SK-N-SH (cell line): ENCODE measurements at regions not wholly inside any gene's neighbourhood (a gene's known extent, or its start where the extent isn't known, plus 50 kb on each side); places are given as distances from the start of the nearest gene placed in this dataset.

Experiments
- CTCF ChIA-PET: fragments of 300-600, 350-600 bp; formaldehyde crosslinking; extraction: SDS; loops from one replicate; lab custom pipeline; 2021; lab: Yijun Ruan, JAX
- POLR2A ChIA-PET: fragments of 350-600 bp; sonication (Branson Sonifier 250); formaldehyde crosslinking; extraction: SDS; loops from one replicate; lab custom pipeline; 2020; ENCODE audit warnings: antibody characterized with exemption, inconsistent platforms; lab: Yijun Ruan, JAX
- DNase-seq: peaks from one replicate; pipeline ENCODE4 v3.0.0; 2012
- H2AFZ ChIP-seq: fragments of 200-600 bp; sonication (generic); 2 replicates; pipeline ENCODE4 v1.8.1; 2016; ENCODE audit warnings: antibody characterized with exemption, mild to moderate bottlenecking, low read depth
- H3F3A ChIP-seq: fragments of 200-600 bp; sonication (generic); replicated peaks from 2 replicates; pipeline ENCODE3; 2016; ENCODE audit warnings: antibody characterized with exemption, mild to moderate bottlenecking; ENCODE audit not compliant: insufficient read depth
- H3K27ac ChIP-seq, 2 experiments: fragments of 200-500 bp in 1 of 2; fragments of 200-600 bp in 1 of 2; sonication (Bioruptor generic) in 1 of 2; sonication (generic), shearing (Covaris generic) in 1 of 2; 2 replicates each; pipeline versions ENCODE4 v1.5.1 to v1.6.1; 2014 to 2016; ENCODE audit warnings: low read depth in 2 of 2, inconsistent platforms in 1 of 2, low read length in 1 of 2, mild to moderate bottlenecking in 1 of 2, mixed read lengths in 1 of 2
- H3K27me3 ChIP-seq: fragments of 200-600 bp; sonication (generic), shearing (Covaris generic); 2 replicates; pipeline ENCODE4 v1.6.1; 2016; ENCODE audit warnings: mixed run types; ENCODE audit not compliant: insufficient read depth
- H3K36me3 ChIP-seq, 2 experiments: fragments of 200-500 bp in 1 of 2; fragments of 200-600 bp in 1 of 2; sonication (Bioruptor generic) in 1 of 2; sonication (generic) in 1 of 2; replicated peaks in 1 of 2; 2 replicates each; pipeline versions ENCODE3 to v1.5.1; 2014 to 2016; ENCODE audit warnings: low read length in 1 of 2, mild to moderate bottlenecking in 1 of 2; ENCODE audit not compliant: insufficient read depth in 2 of 2, control insufficient read depth in 1 of 2
- H3K4me1 ChIP-seq, 2 experiments: fragments of 200-500 bp in 1 of 2; fragments of 200-600 bp in 1 of 2; sonication (Bioruptor generic) in 1 of 2; sonication (generic), shearing (Covaris generic) in 1 of 2; 2 replicates each; pipeline versions ENCODE4 v1.5.1 to v1.6.1; 2014 to 2016; ENCODE audit warnings: low read depth in 1 of 2, low read length in 1 of 2, mixed run types in 1 of 2; ENCODE audit not compliant: insufficient read depth in 2 of 2, control insufficient read depth in 1 of 2
- H3K4me2 ChIP-seq: fragments of 200-600 bp; sonication (generic), shearing (Covaris generic); 2 replicates; pipeline ENCODE4 v1.6.1; 2017; ENCODE audit warnings: mixed run types
- H3K4me3 ChIP-seq, 2 experiments: fragments of 200-500 bp in 1 of 2; fragments of 200-600 bp in 1 of 2; sonication (Bioruptor generic) in 1 of 2; sonication (generic), shearing (Covaris generic) in 1 of 2; 2 replicates each; pipeline versions ENCODE4 v1.5.1 to v1.8.1; 2014 to 2016; ENCODE audit warnings: low read depth in 2 of 2, inconsistent platforms in 1 of 2, low read length in 1 of 2, mild to moderate bottlenecking in 1 of 2, mixed read lengths in 1 of 2, moderate library complexity in 1 of 2
- H3K79me2 ChIP-seq: fragments of 200-600 bp; sonication (generic); 2 replicates; pipeline ENCODE4 v1.8.1; 2017; ENCODE audit warnings: mild to moderate bottlenecking; ENCODE audit not compliant: insufficient read depth
- H3K9ac ChIP-seq: fragments of 200-600 bp; sonication (generic); 2 replicates; pipeline ENCODE4 v1.6.1; 2017; ENCODE audit warnings: mixed run types
- H3K9me2 ChIP-seq: fragments of 200-600 bp; sonication (generic); 2 replicates; pipeline ENCODE4 v1.6.1; 2017; ENCODE audit warnings: mixed run types
- H3K9me3 ChIP-seq: fragments of 200-600 bp; sonication (generic); 2 replicates; pipeline ENCODE4 v1.6.1; 2017; ENCODE audit warnings: mixed run types, mild to moderate bottlenecking, moderate library complexity
- H4K20me1 ChIP-seq: fragments of 200-600 bp; sonication (generic); 2 replicates; pipeline ENCODE4 v1.6.1; 2017; ENCODE audit warnings: mild to moderate bottlenecking, mixed run types; ENCODE audit not compliant: insufficient read depth
- EZH2phosphoT487 ChIP-seq: fragments of 200-600 bp; sonication (generic); IDR thresholded peaks from 2 replicates; pipeline ENCODE4 v1.6.1; 2017; ENCODE audit warnings: low read depth, mixed run types, mild to moderate bottlenecking, antibody characterized with exemption, moderate library complexity, borderline replicate concordance
- GABPA ChIP-seq: IDR thresholded peaks from 2 replicates; pipeline ENCODE4 v1.4.0; 2012; ENCODE audit warnings: low read depth, mild to moderate bottlenecking
- IRF3 ChIP-seq: fragments of 150-350 bp; IDR thresholded peaks from 2 replicates; pipeline ENCODE4 v1.6.1; 2016; ENCODE audit warnings: mild to moderate bottlenecking, low read depth, low read length
- JUND ChIP-seq: IDR thresholded peaks from 2 replicates; pipeline ENCODE4 v1.4.0; 2012
- MXI1 ChIP-seq: IDR thresholded peaks from 2 replicates; pipeline ENCODE4 v1.6.1; 2012; ENCODE audit warnings: mild to moderate bottlenecking, low read depth, low read length, improper control_type of control experiment
- NRF1 ChIP-seq: IDR thresholded peaks from 2 replicates; pipeline ENCODE4 v1.6.1; 2012; ENCODE audit warnings: low read depth, mild to moderate bottlenecking, low read length
- RAD21 ChIP-seq: IDR thresholded peaks from 2 replicates; pipeline ENCODE4 v1.6.1; 2012; ENCODE audit warnings: mild to moderate bottlenecking, low read length
- SMC3 ChIP-seq: IDR thresholded peaks from 2 replicates; pipeline ENCODE4 v1.6.1; 2012; ENCODE audit warnings: low read depth, low read length, improper control_type of control experiment
- TAF1 ChIP-seq: IDR thresholded peaks from 2 replicates; pipeline ENCODE4 v1.6.1; 2012; ENCODE audit warnings: low read depth, mild to moderate bottlenecking, low read length, moderate library complexity, borderline replicate concordance
- TCF12 ChIP-seq: IDR thresholded peaks from 2 replicates; pipeline ENCODE4 v1.4.0; 2012
- ZBTB33 ChIP-seq: IDR thresholded peaks from 2 replicates; pipeline ENCODE4 v1.4.0; 2012; ENCODE audit warnings: low read depth, borderline replicate concordance
- WGBS: methylation state at CpG from one replicate; pipeline ENCODE4 v1.1.6; 2017; ENCODE audit warnings: low lambda C conversion rate; 5-methylcytosine and 5-hydroxymethylcytosine counted together
- TF ChIP-seq, protein P1 (sequence below): IDR thresholded peaks from 2 replicates; pipeline ENCODE4; 2012
- TF ChIP-seq, protein P2 (sequence below): IDR thresholded peaks from 2 replicates; pipeline ENCODE4 v1.6.1; 2012; ENCODE audit warnings: mild to moderate bottlenecking, low read depth, low read length, moderate library complexity

GRCh38 chr1:239761509-239761908 is 330.2 kb upstream of the FMN2 start:
- Histone ChIP-seq H3K79me2 (no peaks in the 10 kb centered on the region), H3K36me3 (no peaks in the 10 kb centered on the region), H3K4me2 (no peak overlapping the region), H3K27me3 (no peaks in the 10 kb centered on the region), H3K9me3 (no peaks in the 10 kb centered on the region), H3K4me1 (peaks cover 0 to 18% of the 10 kb centered on the region in 2 experiments; a peak in 2 of 4 replicates), H3K4me3 (no peak overlapping the region), H2AFZ (no peak overlapping the region), H3K27ac (peak overlapping the region in 1 of 2 experiments; percentile 58; a peak in 2 of 4 replicates), H4K20me1 (no peaks in the 10 kb centered on the region), H3K9me2 (no peaks in the 10 kb centered on the region), H3K9ac (no peak overlapping the region), H3F3A (no peaks in the 10 kb centered on the region)
- POLR2A ChIA-PET = no interaction called here
- peak; percentile 17 for DNase-seq
- WGBS = 91% methylated on average over 8 of the region's 8 CpGs
- TF ChIP-seq SMC3 (no peak), RAD21 (no peak), ZBTB33 (no peak), IRF3 (no peak)
- TF ChIP-seq, protein P1, sequence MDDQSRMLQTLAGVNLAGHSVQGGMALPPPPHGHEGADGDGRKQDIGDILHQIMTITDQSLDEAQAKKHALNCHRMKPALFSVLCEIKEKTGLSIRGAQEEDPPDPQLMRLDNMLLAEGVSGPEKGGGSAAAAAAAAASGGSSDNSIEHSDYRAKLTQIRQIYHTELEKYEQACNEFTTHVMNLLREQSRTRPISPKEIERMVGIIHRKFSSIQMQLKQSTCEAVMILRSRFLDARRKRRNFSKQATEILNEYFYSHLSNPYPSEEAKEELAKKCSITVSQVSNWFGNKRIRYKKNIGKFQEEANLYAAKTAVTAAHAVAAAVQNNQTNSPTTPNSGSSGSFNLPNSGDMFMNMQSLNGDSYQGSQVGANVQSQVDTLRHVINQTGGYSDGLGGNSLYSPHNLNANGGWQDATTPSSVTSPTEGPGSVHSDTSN = no peak
- TF ChIP-seq, protein P2, sequence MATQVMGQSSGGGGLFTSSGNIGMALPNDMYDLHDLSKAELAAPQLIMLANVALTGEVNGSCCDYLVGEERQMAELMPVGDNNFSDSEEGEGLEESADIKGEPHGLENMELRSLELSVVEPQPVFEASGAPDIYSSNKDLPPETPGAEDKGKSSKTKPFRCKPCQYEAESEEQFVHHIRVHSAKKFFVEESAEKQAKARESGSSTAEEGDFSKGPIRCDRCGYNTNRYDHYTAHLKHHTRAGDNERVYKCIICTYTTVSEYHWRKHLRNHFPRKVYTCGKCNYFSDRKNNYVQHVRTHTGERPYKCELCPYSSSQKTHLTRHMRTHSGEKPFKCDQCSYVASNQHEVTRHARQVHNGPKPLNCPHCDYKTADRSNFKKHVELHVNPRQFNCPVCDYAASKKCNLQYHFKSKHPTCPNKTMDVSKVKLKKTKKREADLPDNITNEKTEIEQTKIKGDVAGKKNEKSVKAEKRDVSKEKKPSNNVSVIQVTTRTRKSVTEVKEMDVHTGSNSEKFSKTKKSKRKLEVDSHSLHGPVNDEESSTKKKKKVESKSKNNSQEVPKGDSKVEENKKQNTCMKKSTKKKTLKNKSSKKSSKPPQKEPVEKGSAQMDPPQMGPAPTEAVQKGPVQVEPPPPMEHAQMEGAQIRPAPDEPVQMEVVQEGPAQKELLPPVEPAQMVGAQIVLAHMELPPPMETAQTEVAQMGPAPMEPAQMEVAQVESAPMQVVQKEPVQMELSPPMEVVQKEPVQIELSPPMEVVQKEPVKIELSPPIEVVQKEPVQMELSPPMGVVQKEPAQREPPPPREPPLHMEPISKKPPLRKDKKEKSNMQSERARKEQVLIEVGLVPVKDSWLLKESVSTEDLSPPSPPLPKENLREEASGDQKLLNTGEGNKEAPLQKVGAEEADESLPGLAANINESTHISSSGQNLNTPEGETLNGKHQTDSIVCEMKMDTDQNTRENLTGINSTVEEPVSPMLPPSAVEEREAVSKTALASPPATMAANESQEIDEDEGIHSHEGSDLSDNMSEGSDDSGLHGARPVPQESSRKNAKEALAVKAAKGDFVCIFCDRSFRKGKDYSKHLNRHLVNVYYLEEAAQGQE = no peak
- CTCF ChIA-PET = interaction anchor here (0.7 kb wide), 1 partner anchor 234 kb away, joined by 3 read pairs; no protein-coding TSS in a partner anchor

- ChIA-PET POLR2A (no interaction called here), CTCF (interaction anchor here (0.8 to 0.9 kb wide), 2 partner anchors 14 to 128 kb away, joined by 3 read pairs; no protein-coding TSS in a partner anchor)
- H3K4me3 ChIP-seq = no peak overlapping the region
- TF ChIP-seq MXI1 (no peak), JUND (no peak), NRF1 (no peak), EZH2phosphoT487 (no peak), IRF3 (no peak), TAF1 (no peak), RAD21 (no peak), SMC3 (no peak), TCF12 (no peak), GABPA (no peak)
- WGBS = 44% methylated on average over 1 of the region's 1 CpG
- H3K4me1 ChIP-seq = peaks cover 0 to 18% of the 10 kb centered on the region in 2 experiments; a peak in 2 of 4 replicates
- no peaks in the 10 kb centered on the region for H3K27me3 ChIP-seq
- H3K9me3 ChIP-seq = no peaks in the 10 kb centered on the region
- H3K9ac ChIP-seq = no peak overlapping the region
- no peaks in the 10 kb centered on the region for H3F3A ChIP-seq
- no peaks in the 10 kb centered on the region for H3K79me2 ChIP-seq
- no peaks in the 10 kb centered on the region for H3K36me3 ChIP-seq
- no peaks in the 10 kb centered on the region for H3K9me2 ChIP-seq
- no peak overlapping the region for H3K4me2 ChIP-seq
- DNase-seq = no peak
- no peak overlapping the region for H2AFZ ChIP-seq
- H3K27ac ChIP-seq = peak overlapping the region in 1 of 2 experiments; percentile 24; a peak in 1 of 4 replicates
- H4K20me1 ChIP-seq = no peaks in the 10 kb centered on the region
Observed at GRCh38 chr1:239763850-239764249, 327.8 kb upstream of the FMN2 start.
